Astrocyte of the spinal cord (primary cell): ENCODE measurements at regions not wholly inside any gene's neighbourhood (a gene's known extent, or its start where the extent isn't known, plus 50 kb on each side); places are given as distances from the start of the nearest gene placed in this dataset.

Experiments used
- DNase-seq: peaks from one replicate; pipeline ENCODE4 v3.0.0; 2011; ENCODE audit warnings: low read depth, low spot score
- H3K4me3 ChIP-seq: 2 replicates; pipeline ENCODE4 v1.5.1; 2011; ENCODE audit warnings: low read depth, mild to moderate bottlenecking, low read length, moderate library complexity
- in situ Hi-C: cut with HindIII; loops from 2 replicates; pipeline ENCODE4 v1.10.0; 2017; ENCODE audit warnings: low sequenced_read_pairs
- TF ChIP-seq, protein P1 (sequence below): IDR thresholded peaks from 2 replicates; pipeline ENCODE4 v1.5.1; 2012; ENCODE audit warnings: low read depth, mild to moderate bottlenecking, low read length, inconsistent platforms

GRCh38 chr7:10677211-10677610 is 296.5 kb upstream of the PHF14 start:
- H3K4me3 ChIP-seq = no peak overlapping the region
- DNase-seq = no peak
- TF ChIP-seq, protein P1, sequence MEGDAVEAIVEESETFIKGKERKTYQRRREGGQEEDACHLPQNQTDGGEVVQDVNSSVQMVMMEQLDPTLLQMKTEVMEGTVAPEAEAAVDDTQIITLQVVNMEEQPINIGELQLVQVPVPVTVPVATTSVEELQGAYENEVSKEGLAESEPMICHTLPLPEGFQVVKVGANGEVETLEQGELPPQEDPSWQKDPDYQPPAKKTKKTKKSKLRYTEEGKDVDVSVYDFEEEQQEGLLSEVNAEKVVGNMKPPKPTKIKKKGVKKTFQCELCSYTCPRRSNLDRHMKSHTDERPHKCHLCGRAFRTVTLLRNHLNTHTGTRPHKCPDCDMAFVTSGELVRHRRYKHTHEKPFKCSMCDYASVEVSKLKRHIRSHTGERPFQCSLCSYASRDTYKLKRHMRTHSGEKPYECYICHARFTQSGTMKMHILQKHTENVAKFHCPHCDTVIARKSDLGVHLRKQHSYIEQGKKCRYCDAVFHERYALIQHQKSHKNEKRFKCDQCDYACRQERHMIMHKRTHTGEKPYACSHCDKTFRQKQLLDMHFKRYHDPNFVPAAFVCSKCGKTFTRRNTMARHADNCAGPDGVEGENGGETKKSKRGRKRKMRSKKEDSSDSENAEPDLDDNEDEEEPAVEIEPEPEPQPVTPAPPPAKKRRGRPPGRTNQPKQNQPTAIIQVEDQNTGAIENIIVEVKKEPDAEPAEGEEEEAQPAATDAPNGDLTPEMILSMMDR = no peak
- in situ Hi-C loops = no loop called here

- in situ Hi-C loops = no loop called here
- no peak overlapping the region for H3K4me3 ChIP-seq
- TF ChIP-seq, protein P1 = no peak
- no peak for DNase-seq
These were observed 295.9 kb upstream of the PHF14 start for GRCh38 chr7:10677668-10678232.

- no peak for DNase-seq
- in situ Hi-C loops = no loop called here
- TF ChIP-seq, protein P1 = no peak
- no peak overlapping the region for H3K4me3 ChIP-seq
These were observed 289.1 kb upstream of the PHF14 start for GRCh38 chr7:10684606-10685005.

GRCh38 chr7:10685040-10685439 is 288.6 kb upstream of the PHF14 start:
- DNase-seq = no peak
- in situ Hi-C loops = no loop called here
- TF ChIP-seq, protein P1 = no peak
- H3K4me3 ChIP-seq = no peak overlapping the region

- TF ChIP-seq, protein P1 = no peak
- in situ Hi-C loops = no loop called here
- no peak for DNase-seq
- H3K4me3 ChIP-seq = no peak overlapping the region
These were observed 285.1 kb upstream of the PHF14 start for GRCh38 chr7:10688544-10688943.

DNA sequence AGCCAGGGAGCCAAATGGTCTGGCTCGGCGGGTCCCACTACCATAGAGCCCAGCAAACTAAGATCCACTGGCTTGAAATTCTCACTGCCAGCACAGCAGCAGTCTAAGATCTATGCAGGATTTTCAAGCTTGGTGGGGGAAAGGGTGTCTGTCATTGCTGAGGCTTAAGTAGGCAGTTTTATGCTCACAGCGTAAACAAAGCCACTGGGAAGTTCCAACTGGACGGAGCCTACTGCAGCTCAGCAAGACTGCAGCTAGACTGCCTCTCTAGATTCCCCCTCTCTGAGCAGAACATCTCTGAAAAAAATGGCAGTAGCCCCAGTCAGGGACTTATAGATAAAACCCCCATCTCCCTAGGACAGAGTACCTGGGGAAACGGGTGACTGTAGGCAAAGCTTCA is 277.6 kb upstream of the PHF14 start:
- TF ChIP-seq, protein P1 = no peak
- in situ Hi-C loops = no loop called here
- no peak for DNase-seq
- H3K4me3 ChIP-seq = no peak overlapping the region

GRCh38 chr7:10703059-10703458 is 270.6 kb upstream of the PHF14 start:
- in situ Hi-C loops = no loop called here
- TF ChIP-seq, protein P1 = no peak
- no peak overlapping the region for H3K4me3 ChIP-seq
- no peak for DNase-seq
